GM04503 (cell line): ENCODE measurements at regions not wholly inside any gene's neighbourhood (a gene's known extent, or its start where the extent isn't known, plus 50 kb on each side); places are given as distances from the start of the nearest gene placed in this dataset.

Experiments used
- DNase-seq: peaks from one replicate; pipeline ENCODE4 v3.0.0-alpha.2; 2012; ENCODE audit warnings: low read depth

DNA sequence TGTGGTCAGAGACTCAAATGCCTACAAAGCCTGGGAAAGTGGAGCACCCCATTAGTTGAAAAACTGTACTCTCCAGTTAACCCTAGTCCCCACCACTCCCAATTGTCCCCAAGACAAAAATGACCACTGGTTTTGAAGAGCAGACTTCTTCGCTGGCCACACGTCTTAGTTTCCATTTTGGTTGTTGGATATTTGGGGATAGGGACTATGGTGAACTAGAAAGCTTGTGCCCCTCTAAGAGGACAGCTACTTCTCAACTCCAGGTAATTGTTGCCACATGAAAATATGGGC, 109.4 kb upstream of the SPRY4 start:
- DNase-seq, result no peak

DNA sequence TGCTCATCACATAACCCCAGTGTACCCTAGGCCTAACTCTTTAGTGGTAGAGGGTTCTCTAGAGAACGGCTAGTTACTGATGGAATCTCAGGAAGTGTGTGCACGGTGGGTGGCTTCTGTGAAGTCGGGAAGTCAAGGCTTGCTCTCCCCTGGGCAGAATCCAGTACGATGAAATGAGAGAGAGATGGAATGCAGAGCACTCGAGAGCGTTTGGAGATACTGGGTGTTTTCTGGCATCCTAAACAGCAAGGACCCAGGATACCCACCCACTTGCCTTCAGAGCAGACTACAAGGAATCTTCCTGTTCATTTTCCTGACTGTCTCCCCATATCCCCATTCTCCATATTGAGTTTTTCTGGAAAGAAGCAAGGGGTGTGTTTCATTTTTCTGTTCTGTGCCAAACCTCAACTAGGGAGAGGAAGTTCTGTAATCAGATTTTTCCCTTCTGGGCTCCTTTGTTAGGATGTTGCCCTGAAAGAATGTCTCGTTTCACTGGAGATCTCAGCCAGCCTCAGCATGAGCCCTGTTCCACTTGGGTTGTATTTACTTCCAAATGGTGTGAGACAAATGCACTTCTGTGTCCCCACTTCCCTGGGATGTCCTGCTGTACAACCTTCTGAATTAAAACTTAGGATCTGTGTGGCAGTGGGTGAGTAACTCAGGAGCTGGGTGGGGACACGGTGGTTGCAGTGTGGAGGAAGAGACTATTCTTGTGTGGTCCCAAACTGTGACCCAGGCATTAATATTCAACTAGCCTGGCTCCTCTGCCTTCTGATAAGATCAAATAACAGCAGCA, 108.9 kb upstream of the SPRY4 start:
- DNase-seq, result no peak

DNA sequence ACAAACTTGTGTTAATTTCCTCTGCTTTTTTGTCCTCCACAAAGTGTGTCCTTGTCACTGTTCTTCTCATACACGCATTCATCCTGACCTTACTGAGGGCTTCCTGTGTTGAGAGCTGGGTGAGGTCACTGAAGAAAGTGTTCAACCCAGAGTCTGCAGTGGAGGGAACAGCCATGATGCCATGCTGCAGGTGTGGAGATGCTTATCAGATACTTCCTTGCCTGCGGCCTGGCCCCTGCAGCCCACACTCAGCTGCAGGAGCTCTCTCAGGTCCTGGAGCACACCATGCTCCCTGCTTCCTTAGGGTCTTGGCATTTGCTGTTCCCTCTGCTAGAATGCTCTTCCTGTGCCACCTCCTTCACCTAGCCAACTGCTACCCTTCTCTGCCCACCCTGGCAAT, 108.1 kb upstream of the SPRY4 start:
- DNase-seq, result no peak

DNA sequence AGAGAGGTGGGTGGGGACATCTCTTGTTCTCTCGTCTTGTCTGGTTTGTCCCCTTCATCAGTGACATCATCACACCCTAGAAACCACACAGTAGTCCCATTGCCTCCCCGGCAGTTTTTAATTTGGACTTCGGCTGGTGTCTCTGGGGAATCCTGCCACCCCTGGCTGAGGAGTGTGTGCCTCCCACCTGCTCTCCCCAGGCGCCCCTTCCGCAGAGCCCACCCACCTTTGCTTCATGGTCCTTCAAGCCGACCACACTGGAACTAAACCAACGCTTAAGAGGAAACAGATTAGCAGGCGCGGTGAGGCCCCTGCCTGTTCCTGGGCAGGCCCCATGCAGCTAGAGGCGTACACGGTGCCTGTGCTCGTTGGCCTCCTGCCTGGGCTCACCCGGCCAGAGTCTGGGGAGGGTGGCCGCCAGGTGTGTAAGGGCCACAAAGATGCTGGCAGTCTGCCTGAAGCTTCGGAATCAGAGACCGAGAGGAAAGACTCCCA, 107.6 kb upstream of the SPRY4 start:
- DNase-seq, result no peak

DNA sequence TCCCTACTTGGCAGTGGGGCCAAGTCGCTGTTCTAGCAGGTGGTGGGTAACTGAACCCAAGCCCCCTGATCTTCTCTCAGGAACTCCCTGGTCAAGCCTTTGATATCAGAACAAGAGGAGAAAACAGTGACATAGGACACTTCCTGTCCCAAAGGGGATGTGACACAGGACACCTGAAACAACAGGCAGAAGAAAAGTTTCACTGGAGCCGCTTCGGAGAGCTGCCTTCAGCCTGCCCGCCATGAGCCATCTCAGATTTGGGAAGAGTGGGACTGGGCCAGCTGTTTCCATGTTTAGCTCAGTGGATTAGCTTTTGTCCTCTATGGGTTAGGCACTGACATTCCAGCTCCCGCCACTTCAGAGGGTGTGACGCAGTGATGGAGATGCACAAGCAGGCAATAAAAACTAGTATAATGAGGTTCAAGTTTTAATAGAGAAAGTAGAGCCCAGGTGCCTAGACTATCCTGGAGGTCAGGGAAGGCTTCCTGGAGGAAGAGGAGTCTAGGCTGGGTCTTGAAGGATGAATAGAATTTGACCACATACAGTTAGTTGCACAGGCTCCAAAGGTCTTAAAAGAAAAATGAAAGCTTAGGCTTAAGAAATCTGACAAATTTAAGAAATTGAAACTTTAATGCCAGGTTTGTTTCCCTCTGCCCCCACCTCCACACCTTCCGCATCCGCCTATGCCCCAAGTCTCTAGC, 104.1 kb upstream of the SPRY4 start:
- DNase-seq, result no peak

DNA sequence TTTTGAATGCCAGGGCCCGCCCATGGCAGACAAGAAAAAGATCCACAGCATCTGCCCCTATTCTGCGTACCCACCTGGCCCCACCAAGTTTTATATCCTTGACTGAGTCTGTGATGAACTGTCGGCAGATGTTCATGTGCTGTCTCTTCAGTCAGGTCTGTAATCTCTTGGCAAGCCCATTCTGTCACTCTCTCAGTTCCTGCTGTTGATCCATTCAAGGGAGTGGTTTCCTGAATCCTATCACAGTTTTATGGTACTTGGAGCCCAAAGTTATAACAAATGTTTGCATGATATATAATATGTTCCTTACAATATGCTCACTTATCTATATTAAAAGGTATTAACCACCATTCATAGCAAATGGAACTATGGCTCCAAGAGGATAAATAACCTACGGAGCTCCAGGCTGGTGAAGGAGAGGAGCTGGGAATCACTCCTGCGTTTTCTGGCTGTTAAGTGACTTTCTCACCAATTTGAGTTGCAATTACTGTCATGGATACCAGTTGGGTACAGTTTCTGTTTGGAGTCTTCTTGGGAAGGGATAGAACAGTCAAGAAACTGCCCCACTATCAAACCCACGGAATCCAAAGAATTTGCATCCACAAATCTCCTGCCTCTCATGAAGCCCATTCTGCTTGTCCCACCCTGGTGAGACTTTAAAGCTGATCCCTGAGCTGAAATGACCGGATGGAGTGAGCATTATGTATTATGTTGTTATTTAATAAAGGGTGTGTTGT, 103.4 kb upstream of the SPRY4 start:
- DNase-seq, result no peak

DNA sequence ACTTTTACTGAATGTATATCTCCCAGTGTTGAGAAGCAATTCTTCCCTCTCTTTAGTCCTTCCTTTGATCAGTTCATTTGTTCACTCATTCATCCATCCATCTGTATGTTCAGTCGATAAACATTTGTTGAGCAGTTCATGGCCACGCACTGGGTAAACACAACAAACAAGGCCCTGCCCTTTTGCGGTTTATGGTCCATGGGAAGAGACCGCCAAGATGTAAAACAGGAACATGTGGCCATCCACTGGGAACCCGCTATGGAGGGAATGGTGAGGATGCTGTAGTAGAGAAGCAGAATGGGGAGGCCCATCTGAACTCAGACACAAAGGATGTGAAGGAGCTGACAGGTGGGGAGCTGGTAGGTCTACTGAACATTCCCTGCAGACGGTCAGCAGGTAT, 102.7 kb upstream of the SPRY4 start:
- no peak for DNase-seq

DNA sequence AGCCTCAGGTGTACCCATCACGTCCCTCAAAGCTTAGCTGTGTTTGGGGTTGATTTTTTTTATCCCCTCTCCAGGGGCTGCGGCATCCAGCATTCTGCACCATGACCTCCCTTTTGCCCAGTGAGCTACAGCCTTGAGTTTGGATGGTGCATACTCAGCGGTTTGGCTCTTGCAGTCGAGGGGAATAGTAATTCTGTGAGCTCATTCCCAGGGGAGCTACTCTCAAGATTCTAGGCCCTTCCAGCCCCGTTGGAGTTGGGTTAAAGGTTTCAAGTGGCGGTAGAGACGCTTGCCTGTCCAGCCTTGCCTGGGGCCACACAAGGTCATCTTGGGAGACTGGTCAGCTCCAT, 102.2 kb upstream of the SPRY4 start:
- DNase-seq, result no peak

DNA sequence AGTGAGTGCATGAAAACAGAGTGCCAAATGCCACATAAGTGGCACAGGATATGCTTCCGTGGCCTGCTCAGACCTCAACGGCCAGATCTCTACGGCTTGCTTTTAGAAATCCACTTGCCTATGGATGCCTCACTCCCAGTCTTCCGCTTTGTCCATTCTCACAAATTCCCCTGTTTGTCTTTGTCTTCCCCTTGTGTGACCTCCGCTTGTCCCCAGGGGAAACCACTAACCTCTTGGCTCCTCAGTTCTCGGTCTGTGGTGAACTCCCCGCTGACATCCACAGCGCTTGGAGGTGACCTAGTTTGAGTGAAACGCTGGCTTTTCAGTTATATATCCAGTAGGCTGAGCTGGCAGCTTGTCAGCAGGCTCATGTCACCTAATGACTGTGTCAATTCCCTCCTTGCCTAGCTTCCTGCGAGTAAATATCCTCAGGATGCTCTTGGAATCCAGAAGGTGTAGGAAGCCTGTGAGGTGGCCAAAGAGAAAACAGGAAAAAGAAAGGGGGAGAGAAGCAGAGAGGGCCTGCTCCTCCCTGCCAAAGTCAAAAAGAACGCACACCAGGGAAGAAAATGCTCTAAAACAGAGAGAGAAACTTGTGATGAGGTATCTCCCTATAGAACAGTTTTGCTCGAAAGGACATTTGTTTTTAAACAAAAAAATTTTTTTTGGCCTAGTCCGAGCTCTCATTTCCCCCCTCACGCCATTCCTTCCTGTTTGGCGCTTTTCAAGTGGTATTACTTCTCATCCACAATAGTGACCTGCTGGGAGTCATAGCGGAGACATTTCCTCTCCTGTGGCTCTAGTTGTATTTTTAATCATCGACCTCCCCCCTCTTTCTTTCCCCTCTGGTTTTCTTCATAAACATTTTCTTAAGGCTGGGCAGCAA, 101.6 kb upstream of the SPRY4 start:
- DNase-seq, result peak; percentile 59

DNA sequence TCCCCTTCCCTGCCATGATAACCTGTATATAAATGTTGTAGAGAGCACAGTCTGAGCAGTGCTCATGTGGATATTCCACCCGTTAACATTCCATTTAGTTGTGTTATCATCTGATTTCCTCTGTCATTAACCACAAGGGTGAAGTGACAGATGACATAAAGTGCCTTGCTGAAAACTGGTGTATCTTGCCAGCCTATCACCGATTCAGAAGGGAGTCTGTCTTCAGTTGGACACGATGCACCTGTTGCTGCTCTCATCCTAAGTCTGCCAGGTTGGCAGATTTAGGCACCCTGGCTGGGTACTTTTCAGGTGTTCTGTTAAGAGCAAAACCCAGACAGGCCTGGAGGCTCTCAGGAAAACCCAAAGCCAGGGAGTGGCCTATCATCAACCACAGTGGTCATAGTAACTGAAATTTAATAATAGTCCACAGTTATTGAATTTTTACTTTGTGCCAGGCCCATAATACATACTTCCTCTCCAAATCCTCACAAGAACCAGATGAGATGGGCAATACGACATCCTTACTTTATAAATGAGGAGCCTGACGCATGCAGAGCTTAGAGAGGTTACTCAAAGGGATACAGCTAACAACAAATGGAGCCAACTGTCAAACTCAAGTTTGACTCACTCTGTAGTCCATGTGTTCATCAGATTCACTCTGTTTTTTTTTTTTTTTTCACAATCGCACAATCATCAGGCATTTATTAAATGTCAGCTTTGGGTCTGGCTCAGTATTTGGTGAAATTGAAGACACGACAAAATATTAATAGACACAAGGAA, 100.7 kb upstream of the SPRY4 start:
- peak; percentile 65 for DNase-seq

DNA sequence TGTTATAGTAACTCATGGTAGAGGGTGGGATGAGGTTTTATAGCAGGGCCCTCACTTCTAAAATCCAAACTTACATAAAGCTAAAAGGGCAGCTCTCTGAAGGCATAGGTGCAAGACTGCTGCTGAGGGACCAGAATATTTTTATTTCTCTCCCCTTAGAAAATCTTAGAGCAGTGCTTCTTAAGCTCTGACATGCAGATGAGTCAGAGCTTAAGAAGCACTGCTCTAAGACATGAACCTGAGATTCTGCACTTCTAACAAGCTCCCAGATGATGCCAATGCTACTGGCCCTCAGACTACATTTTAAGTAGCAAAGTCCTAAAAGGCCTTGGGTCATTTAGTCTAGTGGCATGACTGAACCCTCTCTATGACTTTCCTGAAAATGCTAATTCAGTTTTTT, 97.6 kb upstream of the SPRY4 start:
- no peak for DNase-seq

DNA sequence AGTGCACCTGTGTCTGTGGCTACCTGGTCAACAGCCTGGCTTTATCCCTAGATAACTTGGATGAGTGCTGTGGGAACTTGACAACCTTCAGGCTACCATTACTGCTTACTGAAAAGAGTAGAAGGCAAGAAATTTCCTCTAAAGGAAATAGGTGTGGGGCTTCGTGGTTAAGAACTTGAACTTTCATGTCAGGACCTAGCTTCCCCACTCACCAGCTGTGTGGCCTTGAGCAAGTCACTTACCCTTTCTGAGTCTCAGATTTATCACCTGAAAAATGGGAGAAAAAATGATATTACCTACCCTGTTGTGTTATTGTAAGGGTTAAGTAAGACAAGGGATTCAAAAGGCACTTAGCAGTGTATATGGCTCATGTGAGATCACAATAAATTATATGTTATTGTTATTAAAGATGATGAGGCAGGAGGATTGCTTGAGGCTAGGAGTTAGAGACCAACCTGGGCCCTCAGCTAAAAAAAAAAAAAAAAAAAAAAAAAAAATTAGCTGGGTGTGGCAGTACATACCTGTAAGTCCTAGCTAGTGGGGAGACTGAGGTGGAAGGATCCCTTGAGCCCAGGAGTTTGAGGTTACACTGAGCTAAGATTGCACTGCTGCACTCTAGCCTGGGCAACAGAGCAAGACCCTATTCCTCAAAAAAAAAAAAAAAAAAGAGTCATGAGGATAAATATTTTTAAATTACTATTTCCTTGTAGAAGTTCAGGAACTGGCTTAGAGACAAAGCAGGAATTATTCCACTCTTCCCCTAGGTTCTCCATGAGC, 97.0 kb upstream of the SPRY4 start:
- no peak for DNase-seq

DNA sequence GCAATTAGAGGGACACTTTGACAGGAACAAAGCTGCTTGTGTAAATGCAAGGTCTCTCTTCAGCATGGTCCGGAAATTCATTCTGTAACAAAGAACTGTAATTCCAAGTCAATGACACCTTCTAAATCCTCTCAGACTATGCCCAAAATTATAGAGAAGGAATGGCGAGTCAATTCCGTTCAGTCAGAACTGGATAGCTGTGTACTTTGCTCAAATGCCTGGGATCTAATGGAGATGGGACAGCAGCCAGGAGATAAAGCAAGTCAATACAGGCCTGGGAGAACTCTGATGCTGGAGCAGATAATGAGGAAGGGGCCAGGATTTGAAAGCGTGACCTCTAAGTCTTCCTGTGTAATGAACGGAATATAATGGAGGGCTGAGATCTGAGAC, 96.4 kb upstream of the SPRY4 start:
- DNase-seq, result no peak

DNA sequence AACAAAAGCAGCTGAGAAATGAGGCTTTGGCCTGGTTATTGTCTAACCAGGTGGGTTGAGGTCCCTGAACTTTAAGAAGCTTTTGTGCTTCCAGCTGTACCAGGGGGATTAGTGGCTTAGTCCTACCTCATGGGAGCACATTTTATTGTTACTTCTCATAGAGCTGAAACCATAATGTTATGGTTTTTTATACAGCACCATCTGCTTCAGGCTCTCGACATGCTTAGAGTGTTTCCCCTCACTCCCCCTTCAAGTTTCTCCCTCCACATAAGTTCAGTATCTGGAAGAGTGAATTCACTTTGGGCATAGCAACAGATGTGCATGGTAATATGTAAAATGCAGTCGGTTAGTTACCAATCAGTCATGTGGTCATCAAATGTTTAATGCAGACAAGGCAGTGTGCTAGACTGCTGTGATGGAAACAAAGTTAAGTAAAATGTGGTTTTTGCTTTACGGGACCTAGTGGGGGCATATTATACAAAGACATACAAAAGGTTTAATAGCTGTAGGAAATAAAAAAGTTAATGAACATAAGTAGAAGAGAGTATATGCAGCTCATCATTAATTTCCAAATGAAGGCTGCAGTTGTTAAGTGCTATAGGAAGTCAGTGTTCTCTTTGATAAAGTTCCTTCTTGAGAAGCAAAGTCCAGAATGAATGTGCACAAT, 95.9 kb upstream of the SPRY4 start:
- no peak for DNase-seq

DNA sequence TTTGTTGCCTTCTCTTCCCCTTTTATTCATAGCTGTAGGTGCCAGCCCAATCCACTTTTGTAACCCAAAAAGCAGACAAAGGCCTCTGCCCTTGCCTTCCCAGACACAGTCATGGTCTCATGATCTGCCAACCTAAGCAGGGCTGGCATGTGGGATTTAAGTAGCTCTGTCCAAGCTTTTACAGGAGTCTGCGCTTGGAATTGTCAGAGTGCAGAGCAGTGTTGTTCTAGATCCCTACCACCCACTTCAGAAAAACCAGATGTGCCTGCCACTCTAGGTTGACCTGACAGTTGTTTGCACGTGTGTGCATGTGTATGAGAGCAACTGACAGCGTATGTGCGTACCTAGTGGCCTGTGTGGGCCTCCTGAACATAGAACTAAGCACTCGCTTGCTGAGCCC, 87.8 kb upstream of the SPRY4 start:
- DNase-seq, result no peak

DNA sequence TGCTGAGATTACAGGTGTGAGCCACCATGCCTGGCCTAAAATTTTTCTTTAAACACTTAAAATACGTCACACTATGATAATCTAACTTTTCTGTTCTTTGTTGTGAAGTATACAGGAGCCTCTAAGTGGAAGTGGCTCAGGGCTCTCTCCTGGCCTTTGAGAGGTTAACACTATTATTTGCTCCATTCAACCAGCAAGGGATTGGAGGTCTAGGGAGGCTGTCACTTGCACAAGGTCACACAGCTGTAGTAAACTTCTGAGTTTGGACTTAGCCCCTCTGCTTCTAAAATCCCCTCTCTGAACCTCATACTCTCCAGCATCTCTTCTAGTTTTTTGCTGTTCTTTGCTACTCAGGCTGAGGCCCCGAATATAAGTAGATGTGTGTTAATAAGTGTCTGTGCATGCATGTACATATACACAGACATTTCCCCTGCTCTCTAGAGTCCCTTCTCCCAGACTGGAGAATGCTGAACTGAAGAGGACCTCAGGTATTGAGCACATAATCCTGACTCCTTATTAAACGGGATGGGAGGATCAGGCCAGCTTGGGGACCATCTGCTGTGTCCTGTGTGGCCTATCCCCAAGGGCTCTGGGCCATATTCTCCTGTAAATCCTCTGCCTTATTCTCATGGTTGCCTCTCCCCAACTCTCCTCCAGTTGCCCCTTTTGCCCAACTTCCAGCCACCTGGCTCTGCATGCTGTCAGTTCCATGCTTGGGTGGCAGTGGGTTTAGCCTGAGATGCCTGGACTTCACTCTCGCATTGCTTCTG, 87.0 kb upstream of the SPRY4 start:
- DNase-seq, result no peak

DNA sequence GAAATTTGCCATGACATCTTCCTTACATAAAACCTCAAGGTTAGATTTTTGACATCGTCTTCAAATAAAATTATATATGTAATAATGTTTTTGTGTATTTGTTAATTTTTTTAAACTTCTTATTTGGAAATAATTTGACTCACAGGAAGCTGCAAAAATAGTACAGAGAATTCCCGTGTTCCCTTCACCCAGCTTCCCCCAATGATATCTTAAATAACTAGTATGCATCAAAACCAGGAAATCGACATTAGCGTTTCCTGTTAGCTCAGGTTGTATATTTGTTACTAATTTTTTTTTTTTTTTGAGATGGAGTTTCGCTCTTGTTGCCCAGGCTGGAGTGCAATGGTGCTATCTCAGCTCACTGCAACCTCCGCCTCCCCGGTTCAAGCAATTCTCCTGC, 86.3 kb upstream of the SPRY4 start:
- no peak for DNase-seq

DNA sequence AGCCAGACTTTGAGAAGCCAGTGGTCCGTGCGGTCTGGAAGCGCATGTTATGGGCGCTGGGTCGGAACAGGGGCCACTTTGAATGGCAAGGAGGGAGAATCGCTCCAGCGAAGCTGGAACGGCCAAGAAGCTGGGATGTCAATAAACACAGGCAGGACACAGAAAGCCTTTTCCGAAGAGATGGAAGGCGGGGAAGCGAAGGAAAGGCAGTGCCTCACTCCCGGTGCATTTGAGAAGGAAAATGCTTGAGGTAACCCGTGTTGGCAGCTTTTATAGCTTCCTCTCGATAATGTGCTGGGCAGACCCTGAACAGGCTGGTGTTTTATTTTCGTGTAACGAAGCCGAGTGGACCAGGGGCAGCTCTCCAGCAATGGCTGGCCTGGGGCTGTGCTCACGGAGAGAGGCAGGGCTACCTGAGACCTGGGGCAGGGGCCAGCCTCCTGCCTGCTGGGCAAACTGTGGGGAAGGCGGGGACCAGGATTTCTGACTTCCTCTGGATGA, 84.2 kb upstream of the SPRY4 start:
- no peak for DNase-seq

DNA sequence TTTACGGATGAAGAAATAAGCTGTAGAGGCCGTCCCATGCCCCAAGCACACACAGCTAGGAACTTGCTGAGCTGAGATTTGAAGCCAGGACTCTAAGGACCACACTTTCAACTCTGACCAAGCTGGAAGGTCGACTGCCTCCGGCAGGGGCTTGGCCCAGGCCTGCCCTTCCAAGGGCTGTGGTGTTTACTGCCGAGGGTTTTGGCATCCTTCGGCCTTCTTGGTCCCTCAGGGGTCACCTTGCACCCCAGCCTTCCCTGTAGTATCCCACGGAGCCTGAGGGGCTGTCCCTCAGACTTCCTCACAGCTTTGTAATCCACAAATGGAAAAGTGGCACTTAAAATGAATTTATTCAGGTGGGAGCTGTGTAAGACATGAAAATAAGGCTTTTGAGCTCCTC, 83.7 kb upstream of the SPRY4 start:
- DNase-seq, result no peak
